Uterus (tissue), 3 donors: ENCODE measurements at regions not wholly inside any gene's neighbourhood (a gene's known extent, or its start where the extent isn't known, plus 50 kb on each side); places are given as distances from the start of the nearest gene placed in this dataset.

ENCODE experiments used
- DNase-seq, 2 donors: peaks; one replicate each; pipeline ENCODE4 v3.0.0-alpha.2; 2019 to 2020
- H3K27ac ChIP-seq, 2 donors: fragments of 200-600 bp; sonication (generic); 1 replicate in 1 of 2; 2 replicates in 1 of 2; pipeline ENCODE4 v1.5.1; 2016 to 2018
- H3K27me3 ChIP-seq, 2 donors: fragments of 200-600 bp; sonication (generic); one replicate each; pipeline ENCODE4 v1.5.1; 2018 to 2019; ENCODE audit warnings: control low read depth in 1 of 2
- H3K36me3 ChIP-seq, 2 donors: fragments of 200-600 bp; sonication (generic); one replicate each; pipeline ENCODE4 v1.5.1; 2019; ENCODE audit warnings: control low read depth in 1 of 2
- H3K4me1 ChIP-seq, 2 donors: fragments of 200-600 bp; sonication (generic); one replicate each; pipeline ENCODE4 v1.5.1; 2018 to 2019; ENCODE audit warnings: control low read depth in 1 of 2
- H3K4me3 ChIP-seq, 2 donors: fragments of 200-600 bp; sonication (generic); 1 replicate in 1 of 2; 2 replicates in 1 of 2; pipeline ENCODE4 v1.5.1; 2018 to 2019; ENCODE audit warnings: mild to moderate bottlenecking in 1 of 2
- H3K9me3 ChIP-seq, 2 donors: fragments of 200-600 bp; sonication (generic); one replicate each; pipeline ENCODE4 v1.5.1; 2019; ENCODE audit warnings: control low read depth in 1 of 2
- CTCF ChIP-seq, 4 experiments: fragments of 200-600 bp in 2 of 4; fragments of 450-650 bp in 2 of 4; sonication (generic) in 2 of 4; IDR thresholded peaks; one replicate each; pipeline ENCODE4 v1.5.1; 2016 to 2019; ENCODE audit warnings: antibody characterized with exemption in 4 of 4, mild to moderate bottlenecking in 2 of 4, moderate library complexity in 1 of 4
- POLR2A ChIP-seq, 2 donors: fragments of 450-650 bp; IDR thresholded peaks; one replicate each; pipeline ENCODE4 v1.6.1; 2016; ENCODE audit warnings: antibody characterized with exemption in 2 of 2, mild to moderate bottlenecking in 1 of 2, moderate library complexity in 1 of 2
- intact Hi-C: fragments of 100-400 bp; cut with DNase I; formaldehyde crosslinking; loops from one replicate; pipeline ENCODE4 v1.15.1; 2023; ENCODE audit warnings: low total_unique reads
- donor health status: DM: yes; HTN: yes; CAD: no.

GRCh38 chr3:31277582-31277981 is 255.1 kb upstream of the STT3B start:
- Histone ChIP-seq H3K4me3 (no peak overlapping the region), H3K36me3 (no peaks in the 10 kb centered on the region), H3K9me3 (no peaks in the 10 kb centered on the region), H3K27me3 (no peaks in the 10 kb centered on the region), H3K27ac (peak overlapping the region; percentile 33 to 66), H3K4me1 (peaks cover 6% of the 10 kb centered on the region in 2 donors)
- TF ChIP-seq POLR2A (IDR thresholded peaks at IDR 0.05) (no peak), CTCF (IDR thresholded peaks at IDR 0.05) (no peak)
- no peak for DNase-seq
- intact Hi-C loops: no loop called here

- H3K4me3 ChIP-seq: no peak overlapping the region
- no peaks in the 10 kb centered on the region for H3K36me3 ChIP-seq
- no peak for DNase-seq
- intact Hi-C loops: no loop called here
- no peak for TF ChIP-seq POLR2A (IDR thresholded peaks at IDR 0.05)
- H3K27ac ChIP-seq: peak overlapping the region in 1 of 2 donors; percentile 66
- no peaks in the 10 kb centered on the region for H3K27me3 ChIP-seq
- peaks cover 6% of the 10 kb centered on the region in 2 donors for H3K4me1 ChIP-seq
- H3K9me3 ChIP-seq: no peaks in the 10 kb centered on the region
These were observed 254.2 kb upstream of the STT3B start for GRCh38 chr3:31278532-31278931.

- H3K4me1 ChIP-seq: no peaks in the 10 kb centered on the region
- no peak overlapping the region for H3K27ac ChIP-seq
- no peak for DNase-seq
- intact Hi-C loops: no loop called here
- no peaks in the 10 kb centered on the region for H3K27me3 ChIP-seq
- TF ChIP-seq POLR2A (IDR thresholded peaks at IDR 0.05) (no peak), CTCF (IDR thresholded peaks at IDR 0.05) (no peak)
- H3K4me3 ChIP-seq: no peak overlapping the region
- H3K36me3 ChIP-seq: no peaks in the 10 kb centered on the region
- no peaks in the 10 kb centered on the region for H3K9me3 ChIP-seq
These were observed 247.9 kb upstream of the STT3B start for GRCh38 chr3:31284776-31285175.

DNA sequence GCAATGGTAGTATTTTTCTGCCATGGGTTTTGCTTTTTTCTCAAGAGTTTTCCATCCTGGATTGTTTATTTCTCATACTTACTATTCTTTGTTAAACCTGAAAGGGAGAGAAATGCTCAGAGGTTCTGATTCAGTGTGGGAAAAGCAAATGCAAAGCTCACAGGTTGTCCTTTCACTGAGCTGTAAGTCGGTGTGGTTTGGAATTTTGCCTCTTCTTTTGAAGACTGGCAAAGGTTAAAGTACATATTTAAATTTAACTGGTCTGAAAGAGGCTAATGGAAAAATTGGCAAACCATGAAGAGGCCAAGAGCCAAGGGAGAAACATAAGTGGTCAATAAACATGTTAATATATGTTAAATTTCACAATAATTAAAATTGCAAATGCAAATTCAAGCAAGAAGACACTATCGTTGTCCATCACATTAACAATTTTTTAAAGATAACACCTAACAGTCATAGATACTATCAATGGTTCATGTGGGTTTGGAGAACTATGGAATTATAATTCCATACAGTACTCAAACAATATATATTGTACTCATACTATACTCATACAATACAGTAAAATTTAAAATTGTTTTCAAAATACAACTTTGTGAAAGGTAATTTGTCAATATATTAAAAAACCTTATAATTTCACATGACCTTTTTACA is 246.8 kb upstream of the STT3B start:
- H3K36me3 ChIP-seq: no peaks in the 10 kb centered on the region
- no peak overlapping the region for H3K27ac ChIP-seq
- TF ChIP-seq CTCF (IDR thresholded peaks at IDR 0.05): no peak
- no peak for TF ChIP-seq POLR2A (IDR thresholded peaks at IDR 0.05)
- no peaks in the 10 kb centered on the region for H3K27me3 ChIP-seq
- no peak for DNase-seq
- H3K4me1 ChIP-seq: no peaks in the 10 kb centered on the region
- no peak overlapping the region for H3K4me3 ChIP-seq
- no peaks in the 10 kb centered on the region for H3K9me3 ChIP-seq
- intact Hi-C loops: no loop called here

GRCh38 chr3:31288224-31288623 is 244.5 kb upstream of the STT3B start:
- TF ChIP-seq POLR2A (IDR thresholded peaks at IDR 0.05): no peak
- no peak for TF ChIP-seq CTCF (IDR thresholded peaks at IDR 0.05)
- Histone ChIP-seq H3K9me3 (no peaks in the 10 kb centered on the region), H3K36me3 (no peaks in the 10 kb centered on the region), H3K27me3 (no peaks in the 10 kb centered on the region), H3K27ac (peak overlapping the region; percentile 56 to 82), H3K4me1 (no peaks in the 10 kb centered on the region), H3K4me3 (no peak overlapping the region)
- DNase-seq: no peak
- intact Hi-C loops: no loop called here
